ENCODE measurements at regions not wholly inside any gene's neighbourhood (a gene's known extent, or its start where the extent isn't known, plus 50 kb on each side); places are given as distances from the start of the nearest gene placed in this dataset.

- H3K36me3 ChIP-seq (ENCODE audit: control insufficient read depth in 4 of 4, insufficient read depth in 3 of 4, low read depth in 1 of 4, low read length in 3 of 4): no peaks in the 10 kb centered on the region
- no peak for DNase-seq (ENCODE audit: low spot score)
- H3K27me3 ChIP-seq (ENCODE audit: control insufficient read depth in 4 of 4, insufficient read depth in 4 of 4, low read length in 3 of 4): peaks cover 0 to 7% (median 0%) of the 10 kb centered on the region in 4 donors
- WGBS: 69% methylated on average over 5 of the region's 5 CpGs
- no peak overlapping the region for H3K4me3 ChIP-seq (ENCODE audit: low read depth in 1 of 3, low read length in 3 of 3)
- no peak overlapping the region for H3K27ac ChIP-seq (ENCODE audit: low read depth in 1 of 2, low read length in 2 of 2)
- TF ChIP-seq RXRA (IDR thresholded peaks at IDR 0.05) (no peak), EGR1 (IDR thresholded peaks at IDR 0.05; ENCODE audit: low read depth in 2 of 2) (no peak), RAD21 (IDR thresholded peaks at IDR 0.05) (no peak), JUND (IDR thresholded peaks at IDR 0.05) (no peak), FOXA2 (IDR thresholded peaks at IDR 0.05) (no peak), YY1 (IDR thresholded peaks at IDR 0.05) (no peak), HNF4G (IDR thresholded peaks at IDR 0.05) (no peak)
- TF ChIP-seq, protein P1, sequence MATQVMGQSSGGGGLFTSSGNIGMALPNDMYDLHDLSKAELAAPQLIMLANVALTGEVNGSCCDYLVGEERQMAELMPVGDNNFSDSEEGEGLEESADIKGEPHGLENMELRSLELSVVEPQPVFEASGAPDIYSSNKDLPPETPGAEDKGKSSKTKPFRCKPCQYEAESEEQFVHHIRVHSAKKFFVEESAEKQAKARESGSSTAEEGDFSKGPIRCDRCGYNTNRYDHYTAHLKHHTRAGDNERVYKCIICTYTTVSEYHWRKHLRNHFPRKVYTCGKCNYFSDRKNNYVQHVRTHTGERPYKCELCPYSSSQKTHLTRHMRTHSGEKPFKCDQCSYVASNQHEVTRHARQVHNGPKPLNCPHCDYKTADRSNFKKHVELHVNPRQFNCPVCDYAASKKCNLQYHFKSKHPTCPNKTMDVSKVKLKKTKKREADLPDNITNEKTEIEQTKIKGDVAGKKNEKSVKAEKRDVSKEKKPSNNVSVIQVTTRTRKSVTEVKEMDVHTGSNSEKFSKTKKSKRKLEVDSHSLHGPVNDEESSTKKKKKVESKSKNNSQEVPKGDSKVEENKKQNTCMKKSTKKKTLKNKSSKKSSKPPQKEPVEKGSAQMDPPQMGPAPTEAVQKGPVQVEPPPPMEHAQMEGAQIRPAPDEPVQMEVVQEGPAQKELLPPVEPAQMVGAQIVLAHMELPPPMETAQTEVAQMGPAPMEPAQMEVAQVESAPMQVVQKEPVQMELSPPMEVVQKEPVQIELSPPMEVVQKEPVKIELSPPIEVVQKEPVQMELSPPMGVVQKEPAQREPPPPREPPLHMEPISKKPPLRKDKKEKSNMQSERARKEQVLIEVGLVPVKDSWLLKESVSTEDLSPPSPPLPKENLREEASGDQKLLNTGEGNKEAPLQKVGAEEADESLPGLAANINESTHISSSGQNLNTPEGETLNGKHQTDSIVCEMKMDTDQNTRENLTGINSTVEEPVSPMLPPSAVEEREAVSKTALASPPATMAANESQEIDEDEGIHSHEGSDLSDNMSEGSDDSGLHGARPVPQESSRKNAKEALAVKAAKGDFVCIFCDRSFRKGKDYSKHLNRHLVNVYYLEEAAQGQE (IDR thresholded peaks at IDR 0.05): no peak
- TF ChIP-seq, protein P2, sequence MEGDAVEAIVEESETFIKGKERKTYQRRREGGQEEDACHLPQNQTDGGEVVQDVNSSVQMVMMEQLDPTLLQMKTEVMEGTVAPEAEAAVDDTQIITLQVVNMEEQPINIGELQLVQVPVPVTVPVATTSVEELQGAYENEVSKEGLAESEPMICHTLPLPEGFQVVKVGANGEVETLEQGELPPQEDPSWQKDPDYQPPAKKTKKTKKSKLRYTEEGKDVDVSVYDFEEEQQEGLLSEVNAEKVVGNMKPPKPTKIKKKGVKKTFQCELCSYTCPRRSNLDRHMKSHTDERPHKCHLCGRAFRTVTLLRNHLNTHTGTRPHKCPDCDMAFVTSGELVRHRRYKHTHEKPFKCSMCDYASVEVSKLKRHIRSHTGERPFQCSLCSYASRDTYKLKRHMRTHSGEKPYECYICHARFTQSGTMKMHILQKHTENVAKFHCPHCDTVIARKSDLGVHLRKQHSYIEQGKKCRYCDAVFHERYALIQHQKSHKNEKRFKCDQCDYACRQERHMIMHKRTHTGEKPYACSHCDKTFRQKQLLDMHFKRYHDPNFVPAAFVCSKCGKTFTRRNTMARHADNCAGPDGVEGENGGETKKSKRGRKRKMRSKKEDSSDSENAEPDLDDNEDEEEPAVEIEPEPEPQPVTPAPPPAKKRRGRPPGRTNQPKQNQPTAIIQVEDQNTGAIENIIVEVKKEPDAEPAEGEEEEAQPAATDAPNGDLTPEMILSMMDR (IDR thresholded peaks at IDR 0.05; ENCODE audit: low read depth, low read length, missing input control): no peak
- TF ChIP-seq, protein P3, sequence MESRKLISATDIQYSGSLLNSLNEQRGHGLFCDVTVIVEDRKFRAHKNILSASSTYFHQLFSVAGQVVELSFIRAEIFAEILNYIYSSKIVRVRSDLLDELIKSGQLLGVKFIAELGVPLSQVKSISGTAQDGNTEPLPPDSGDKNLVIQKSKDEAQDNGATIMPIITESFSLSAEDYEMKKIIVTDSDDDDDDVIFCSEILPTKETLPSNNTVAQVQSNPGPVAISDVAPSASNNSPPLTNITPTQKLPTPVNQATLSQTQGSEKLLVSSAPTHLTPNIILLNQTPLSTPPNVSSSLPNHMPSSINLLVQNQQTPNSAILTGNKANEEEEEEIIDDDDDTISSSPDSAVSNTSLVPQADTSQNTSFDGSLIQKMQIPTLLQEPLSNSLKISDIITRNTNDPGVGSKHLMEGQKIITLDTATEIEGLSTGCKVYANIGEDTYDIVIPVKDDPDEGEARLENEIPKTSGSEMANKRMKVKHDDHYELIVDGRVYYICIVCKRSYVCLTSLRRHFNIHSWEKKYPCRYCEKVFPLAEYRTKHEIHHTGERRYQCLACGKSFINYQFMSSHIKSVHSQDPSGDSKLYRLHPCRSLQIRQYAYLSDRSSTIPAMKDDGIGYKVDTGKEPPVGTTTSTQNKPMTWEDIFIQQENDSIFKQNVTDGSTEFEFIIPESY (IDR thresholded peaks at IDR 0.05): no peak
- TF ChIP-seq, protein P4, sequence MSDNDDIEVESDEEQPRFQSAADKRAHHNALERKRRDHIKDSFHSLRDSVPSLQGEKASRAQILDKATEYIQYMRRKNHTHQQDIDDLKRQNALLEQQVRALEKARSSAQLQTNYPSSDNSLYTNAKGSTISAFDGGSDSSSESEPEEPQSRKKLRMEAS (IDR thresholded peaks at IDR 0.05): no peak
- no peaks in the 10 kb centered on the region for H3K4me1 ChIP-seq (ENCODE audit: control insufficient read depth in 4 of 4, insufficient read depth in 4 of 4, low read length in 3 of 4)
- H3K9me3 ChIP-seq (ENCODE audit: control insufficient read depth in 4 of 4, low read length in 3 of 4): no peaks in the 10 kb centered on the region
- H3K9ac ChIP-seq (ENCODE audit: low read depth in 1 of 2, low read length in 2 of 2): no peak overlapping the region
Measured at GRCh38 chrX:15906041-15906943, 51.7 kb upstream of the AP1S2 start.

Small RNA genes in the stretch of these regions (small RNA-seq; reads per million reads assigned to genes)
- gene RNU5F-7P: 0.11 reads per million

All from liver (tissue), 9 donors.